WTC11 (cell line): ENCODE measurements at regions not wholly inside any gene's neighbourhood (a gene's known extent, or its start where the extent isn't known, plus 50 kb on each side); places are given as distances from the start of the nearest gene placed in this dataset.

Source experiments
- JUN ChIP-seq: sonication (generic); formaldehyde crosslinking; IDR thresholded peaks from 2 replicates; pipeline ENCODE4 v1.8.0; 2023; ENCODE audit warnings: mild to moderate bottlenecking, missing genetic modification reagents
- PRRX2 ChIP-seq: fragments of 250-450 bp; sonication (Bioruptor Pico); IDR thresholded peaks from 2 replicates; pipeline ENCODE4 v1.8.0; 2021; ENCODE audit warnings: mild to moderate bottlenecking
- TF ChIP-seq, protein P1 (sequence below): fragments of 200-600 bp; IDR thresholded peaks from 2 replicates; pipeline ENCODE4 v1.8.0; 2022; ENCODE audit warnings: antibody characterized with exemption

DNA sequence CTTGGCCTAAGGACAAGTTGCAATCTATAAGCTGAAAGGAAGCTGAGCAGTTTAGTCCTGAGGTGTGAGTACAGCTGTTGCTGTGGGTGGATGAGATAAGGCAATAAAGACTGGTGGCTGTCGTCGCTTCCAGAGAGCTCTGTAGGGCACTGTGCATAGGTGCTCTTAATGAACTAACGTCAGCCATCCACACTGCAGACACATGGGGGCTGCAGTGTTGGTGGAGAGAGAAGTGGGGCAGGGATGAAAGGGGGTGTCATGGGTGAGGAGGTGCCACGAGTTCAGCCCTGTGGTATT lies 139.9 kb upstream of the IRX3 start:
- TF ChIP-seq, protein P1, sequence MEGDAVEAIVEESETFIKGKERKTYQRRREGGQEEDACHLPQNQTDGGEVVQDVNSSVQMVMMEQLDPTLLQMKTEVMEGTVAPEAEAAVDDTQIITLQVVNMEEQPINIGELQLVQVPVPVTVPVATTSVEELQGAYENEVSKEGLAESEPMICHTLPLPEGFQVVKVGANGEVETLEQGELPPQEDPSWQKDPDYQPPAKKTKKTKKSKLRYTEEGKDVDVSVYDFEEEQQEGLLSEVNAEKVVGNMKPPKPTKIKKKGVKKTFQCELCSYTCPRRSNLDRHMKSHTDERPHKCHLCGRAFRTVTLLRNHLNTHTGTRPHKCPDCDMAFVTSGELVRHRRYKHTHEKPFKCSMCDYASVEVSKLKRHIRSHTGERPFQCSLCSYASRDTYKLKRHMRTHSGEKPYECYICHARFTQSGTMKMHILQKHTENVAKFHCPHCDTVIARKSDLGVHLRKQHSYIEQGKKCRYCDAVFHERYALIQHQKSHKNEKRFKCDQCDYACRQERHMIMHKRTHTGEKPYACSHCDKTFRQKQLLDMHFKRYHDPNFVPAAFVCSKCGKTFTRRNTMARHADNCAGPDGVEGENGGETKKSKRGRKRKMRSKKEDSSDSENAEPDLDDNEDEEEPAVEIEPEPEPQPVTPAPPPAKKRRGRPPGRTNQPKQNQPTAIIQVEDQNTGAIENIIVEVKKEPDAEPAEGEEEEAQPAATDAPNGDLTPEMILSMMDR: no peak
- TF ChIP-seq PRRX2 (CRISPR knock-in tag): no peak
- no peak for TF ChIP-seq JUN (CRISPR knock-in tag)
